ENCODE measurements at regions not wholly inside any gene's neighbourhood (a gene's known extent, or its start where the extent isn't known, plus 50 kb on each side); places are given as distances from the start of the nearest gene placed in this dataset.

- H3K36me3 ChIP-seq (ENCODE audit: control insufficient read depth in 2 of 2, insufficient read depth in 2 of 2, low read length in 1 of 2) = no peaks in the 10 kb centered on the region
- no peak for DNase-seq (ENCODE audit: low read depth in 6 of 9, low spot score in 9 of 9)
- H3K27ac ChIP-seq (ENCODE audit: low read depth in 1 of 2, low read length in 1 of 2) = no peak overlapping the region
- H3K27me3 ChIP-seq (ENCODE audit: control insufficient read depth in 2 of 2, insufficient read depth in 1 of 2, low read length in 1 of 2) = no peaks in the 10 kb centered on the region
- H3K9me3 ChIP-seq (ENCODE audit: control insufficient read depth in 2 of 2, insufficient read depth in 1 of 2, low read length in 1 of 2) = no peaks in the 10 kb centered on the region
- H3K4me1 ChIP-seq (ENCODE audit: control insufficient read depth in 2 of 2, insufficient read depth in 2 of 2, low read length in 2 of 2) = no peaks in the 10 kb centered on the region
- no peak overlapping the region for H3K4me3 ChIP-seq (ENCODE audit: low read length in 2 of 2)
- WGBS = 92% methylated on average over 3 of the region's 3 CpGs
These were observed 100.1 kb downstream of the TMEM100 start for GRCh38 chr17:55622547-55622946.

- no peak for DNase-seq (ENCODE audit: low read depth in 6 of 9, low spot score in 9 of 9)
- Histone ChIP-seq H3K9me3 (ENCODE audit: control insufficient read depth in 2 of 2, insufficient read depth in 1 of 2, low read length in 1 of 2) (no peaks in the 10 kb centered on the region), H3K27ac (ENCODE audit: low read depth in 1 of 2, low read length in 1 of 2) (no peak overlapping the region), H3K4me1 (ENCODE audit: control insufficient read depth in 2 of 2, insufficient read depth in 2 of 2, low read length in 2 of 2) (no peaks in the 10 kb centered on the region), H3K36me3 (ENCODE audit: control insufficient read depth in 2 of 2, insufficient read depth in 2 of 2, low read length in 1 of 2) (no peaks in the 10 kb centered on the region), H3K27me3 (ENCODE audit: control insufficient read depth in 2 of 2, insufficient read depth in 1 of 2, low read length in 1 of 2) (no peaks in the 10 kb centered on the region), H3K4me3 (ENCODE audit: low read length in 2 of 2) (no peak overlapping the region)
- 96% methylated on average over 4 of the region's 4 CpGs for WGBS
These were observed 101.7 kb downstream of the TMEM100 start for GRCh38 chr17:55620945-55621344.

GRCh38 chr17:55620023-55620422 lies 102.6 kb downstream of the TMEM100 start:
- DNase-seq (ENCODE audit: low read depth in 6 of 9, low spot score in 9 of 9) = no peak
- Histone ChIP-seq H3K9me3 (ENCODE audit: control insufficient read depth in 2 of 2, insufficient read depth in 1 of 2, low read length in 1 of 2) (no peaks in the 10 kb centered on the region), H3K27me3 (ENCODE audit: control insufficient read depth in 2 of 2, insufficient read depth in 1 of 2, low read length in 1 of 2) (no peaks in the 10 kb centered on the region), H3K36me3 (ENCODE audit: control insufficient read depth in 2 of 2, insufficient read depth in 2 of 2, low read length in 1 of 2) (no peaks in the 10 kb centered on the region), H3K27ac (ENCODE audit: low read depth in 1 of 2, low read length in 1 of 2) (no peak overlapping the region), H3K4me1 (ENCODE audit: control insufficient read depth in 2 of 2, insufficient read depth in 2 of 2, low read length in 2 of 2) (no peaks in the 10 kb centered on the region), H3K4me3 (ENCODE audit: low read length in 2 of 2) (no peak overlapping the region)
- 87% methylated on average over 3 of the region's 3 CpGs for WGBS

- no peak overlapping the region for H3K27ac ChIP-seq (ENCODE audit: low read depth in 1 of 2, low read length in 1 of 2)
- 98% methylated on average over 5 of the region's 5 CpGs for WGBS
- H3K4me3 ChIP-seq (ENCODE audit: low read length in 2 of 2) = no peak overlapping the region
- H3K4me1 ChIP-seq (ENCODE audit: control insufficient read depth in 2 of 2, insufficient read depth in 2 of 2, low read length in 2 of 2) = no peaks in the 10 kb centered on the region
- H3K27me3 ChIP-seq (ENCODE audit: control insufficient read depth in 2 of 2, insufficient read depth in 1 of 2, low read length in 1 of 2) = no peaks in the 10 kb centered on the region
- no peak for DNase-seq (ENCODE audit: low read depth in 6 of 9, low spot score in 9 of 9)
- no peaks in the 10 kb centered on the region for H3K36me3 ChIP-seq (ENCODE audit: control insufficient read depth in 2 of 2, insufficient read depth in 2 of 2, low read length in 1 of 2)
- H3K9me3 ChIP-seq (ENCODE audit: control insufficient read depth in 2 of 2, insufficient read depth in 1 of 2, low read length in 1 of 2) = no peaks in the 10 kb centered on the region
These were observed 105.2 kb downstream of the TMEM100 start for GRCh38 chr17:55617441-55617840.

DNA sequence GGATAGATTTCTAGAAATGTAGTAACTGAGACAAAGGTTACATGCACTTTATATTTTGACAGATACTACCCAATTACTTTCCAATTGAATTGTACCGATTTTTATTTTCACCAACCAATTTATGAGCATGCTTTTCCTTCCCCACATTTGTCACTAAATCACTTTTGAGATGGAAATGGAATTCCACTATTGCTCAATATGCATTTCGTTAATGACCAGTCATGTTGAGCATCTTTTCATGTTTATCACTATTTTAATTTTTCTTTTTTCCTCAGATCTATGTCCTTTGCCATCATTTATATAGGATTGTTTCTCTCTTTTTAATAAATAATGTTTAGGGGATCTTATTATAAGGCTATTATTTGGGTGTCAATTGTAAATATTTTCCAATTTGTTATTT lies 102.8 kb upstream of the SMIM36 start:
- WGBS = 95% methylated on average over 2 of the region's 2 CpGs
- no peaks in the 10 kb centered on the region for H3K27me3 ChIP-seq (ENCODE audit: control insufficient read depth in 2 of 2, insufficient read depth in 1 of 2, low read length in 1 of 2)

DNA sequence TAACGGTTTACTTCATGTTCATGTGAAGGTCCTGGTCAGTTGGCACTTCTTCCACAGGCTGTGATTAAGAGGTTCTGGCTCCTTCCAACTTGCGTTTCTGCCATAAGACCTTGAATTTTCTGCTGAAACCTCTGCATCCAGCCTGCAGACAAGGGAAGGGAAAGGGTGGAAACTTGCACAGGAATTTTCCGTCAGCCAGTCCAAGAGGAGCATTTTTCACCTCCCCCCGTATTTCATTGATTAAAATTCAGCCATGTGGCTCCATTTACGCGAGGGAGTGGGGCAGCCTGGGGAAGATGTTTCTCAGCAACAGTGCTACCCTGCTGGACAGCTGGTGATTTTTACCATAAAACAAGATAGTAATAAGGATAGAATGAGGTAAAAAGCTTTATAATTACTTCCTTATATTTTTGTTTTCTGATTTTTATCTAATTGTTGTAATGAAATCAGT lies 101.5 kb upstream of the SMIM36 start:
- WGBS = 96% methylated on average over 6 of the region's 6 CpGs
- Histone ChIP-seq H3K27me3 (ENCODE audit: control insufficient read depth in 2 of 2, insufficient read depth in 1 of 2, low read length in 1 of 2) (no peaks in the 10 kb centered on the region), H3K36me3 (ENCODE audit: control insufficient read depth in 2 of 2, insufficient read depth in 2 of 2, low read length in 1 of 2) (no peaks in the 10 kb centered on the region), H3K4me3 (ENCODE audit: low read length in 2 of 2) (no peak overlapping the region), H3K9me3 (ENCODE audit: control insufficient read depth in 2 of 2, insufficient read depth in 1 of 2, low read length in 1 of 2) (no peaks in the 10 kb centered on the region), H3K4me1 (ENCODE audit: control insufficient read depth in 2 of 2, insufficient read depth in 2 of 2, low read length in 2 of 2) (no peaks in the 10 kb centered on the region), H3K27ac (ENCODE audit: low read depth in 1 of 2, low read length in 1 of 2) (no peak overlapping the region)
- DNase-seq (ENCODE audit: low read depth in 6 of 9, low spot score in 9 of 9) = no peak

More for the DNA sequence above, 102.8 kb upstream of the SMIM36 start:
- H3K4me1 ChIP-seq (ENCODE audit: control insufficient read depth in 2 of 2, insufficient read depth in 2 of 2, low read length in 2 of 2) = no peaks in the 10 kb centered on the region
- no peak overlapping the region for H3K27ac ChIP-seq (ENCODE audit: low read depth in 1 of 2, low read length in 1 of 2)
- no peaks in the 10 kb centered on the region for H3K9me3 ChIP-seq (ENCODE audit: control insufficient read depth in 2 of 2, insufficient read depth in 1 of 2, low read length in 1 of 2)
- no peak overlapping the region for H3K4me3 ChIP-seq (ENCODE audit: low read length in 2 of 2)
- no peaks in the 10 kb centered on the region for H3K36me3 ChIP-seq (ENCODE audit: control insufficient read depth in 2 of 2, insufficient read depth in 2 of 2, low read length in 1 of 2)
- no peak for DNase-seq (ENCODE audit: low read depth in 6 of 9, low spot score in 9 of 9)

GRCh38 chr17:55607731-55608341 lies 96.6 kb upstream of the SMIM36 start:
- no peaks in the 10 kb centered on the region for H3K36me3 ChIP-seq (ENCODE audit: control insufficient read depth in 2 of 2, insufficient read depth in 2 of 2, low read length in 1 of 2)
- H3K9me3 ChIP-seq (ENCODE audit: control insufficient read depth in 2 of 2, insufficient read depth in 1 of 2, low read length in 1 of 2) = no peaks in the 10 kb centered on the region
- no peaks in the 10 kb centered on the region for H3K27me3 ChIP-seq (ENCODE audit: control insufficient read depth in 2 of 2, insufficient read depth in 1 of 2, low read length in 1 of 2)
- WGBS = 55% methylated on average over 2 of the region's 2 CpGs
- no peak overlapping the region for H3K4me3 ChIP-seq (ENCODE audit: low read length in 2 of 2)
- no peak overlapping the region for H3K27ac ChIP-seq (ENCODE audit: low read depth in 1 of 2, low read length in 1 of 2)
- no peak for DNase-seq (ENCODE audit: low read depth in 6 of 9, low spot score in 9 of 9)
- H3K4me1 ChIP-seq (ENCODE audit: control insufficient read depth in 2 of 2, insufficient read depth in 2 of 2, low read length in 2 of 2) = no peaks in the 10 kb centered on the region

DNA sequence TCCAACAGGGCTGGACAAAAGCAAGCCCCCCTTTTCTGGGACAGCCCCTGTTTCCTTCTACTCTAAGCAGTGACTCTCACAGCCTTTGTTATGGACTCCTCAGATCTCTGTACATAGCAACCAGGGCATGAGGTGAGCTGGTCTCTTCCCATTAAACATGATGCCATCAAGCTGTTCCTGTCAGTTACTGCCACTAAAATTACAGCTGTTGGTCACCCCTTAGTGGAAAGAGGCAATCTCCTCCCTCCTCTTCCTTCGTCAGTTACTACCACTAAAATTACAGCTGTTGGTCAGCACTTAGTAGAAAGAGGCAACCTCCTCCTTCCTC lies 95.2 kb upstream of the SMIM36 start:
- no peak overlapping the region for H3K4me3 ChIP-seq (ENCODE audit: low read length in 2 of 2)
- H3K36me3 ChIP-seq (ENCODE audit: control insufficient read depth in 2 of 2, insufficient read depth in 2 of 2, low read length in 1 of 2) = no peaks in the 10 kb centered on the region
- H3K9me3 ChIP-seq (ENCODE audit: control insufficient read depth in 2 of 2, insufficient read depth in 1 of 2, low read length in 1 of 2) = no peaks in the 10 kb centered on the region
- no peaks in the 10 kb centered on the region for H3K4me1 ChIP-seq (ENCODE audit: control insufficient read depth in 2 of 2, insufficient read depth in 2 of 2, low read length in 2 of 2)
- no peaks in the 10 kb centered on the region for H3K27me3 ChIP-seq (ENCODE audit: control insufficient read depth in 2 of 2, insufficient read depth in 1 of 2, low read length in 1 of 2)
- 91% methylated on average over 1 of the region's 1 CpG for WGBS
- no peak overlapping the region for H3K27ac ChIP-seq (ENCODE audit: low read depth in 1 of 2, low read length in 1 of 2)
- DNase-seq (ENCODE audit: low read depth in 6 of 9, low spot score in 9 of 9) = no peak

- DNase-seq (ENCODE audit: low read depth in 6 of 9, low spot score in 9 of 9) = no peak
- WGBS = 94% methylated on average over 4 of the region's 4 CpGs
- Histone ChIP-seq H3K27ac (ENCODE audit: low read depth in 1 of 2, low read length in 1 of 2) (no peak overlapping the region), H3K36me3 (ENCODE audit: control insufficient read depth in 2 of 2, insufficient read depth in 2 of 2, low read length in 1 of 2) (no peaks in the 10 kb centered on the region), H3K9me3 (ENCODE audit: control insufficient read depth in 2 of 2, insufficient read depth in 1 of 2, low read length in 1 of 2) (no peaks in the 10 kb centered on the region), H3K4me1 (ENCODE audit: control insufficient read depth in 2 of 2, insufficient read depth in 2 of 2, low read length in 2 of 2) (no peaks in the 10 kb centered on the region), H3K27me3 (ENCODE audit: control insufficient read depth in 2 of 2, insufficient read depth in 1 of 2, low read length in 1 of 2) (no peaks in the 10 kb centered on the region), H3K4me3 (ENCODE audit: low read length in 2 of 2) (no peak overlapping the region)
These were observed 94.6 kb upstream of the SMIM36 start for GRCh38 chr17:55605705-55606487.

All from thymus (tissue), 11 donors.